ENCODE measurements at regions not wholly inside any gene's neighbourhood (a gene's known extent, or its start where the extent isn't known, plus 50 kb on each side); places are given as distances from the start of the nearest gene placed in this dataset.

- H4K91ac ChIP-seq (ENCODE audit: low read depth, low read length, poor library complexity), result no peak overlapping the region
- no peak overlapping the region for H3K9ac ChIP-seq (ENCODE audit: low read depth, low read length, poor library complexity)
- H2BK120ac ChIP-seq (ENCODE audit: low read depth, low read length), result no peak overlapping the region
- no peak overlapping the region for H3K4ac ChIP-seq (ENCODE audit: low read length)
- no peaks in the 10 kb centered on the region for H3K36me3 ChIP-seq (replicated peaks in 1 of 2; ENCODE audit: control insufficient read depth in 2 of 2, insufficient read depth in 2 of 2, low read length in 2 of 2)
- WGBS, 2 donors (ENCODE audit: extremely low coverage in 2 of 2, insufficient read length in 2 of 2, insufficient replicate concordance in 1 of 2), result no CpG with 5 or more reads among the region's 7 CpGs
- DNase-seq (ENCODE audit: low spot score), result no peak
- H3K9me3 ChIP-seq (replicated peaks in 1 of 2; ENCODE audit: control insufficient read depth in 2 of 2, insufficient read depth in 1 of 2, low read depth in 1 of 2, low read length in 2 of 2), result peaks cover 0 to 4% of the 10 kb centered on the region in 2 donors
- H3K23ac ChIP-seq (ENCODE audit: low read depth, low read length, poor library complexity), result no peak overlapping the region
- H3K27ac ChIP-seq (replicated peaks; ENCODE audit: low read length), result no peak overlapping the region
- no peak overlapping the region for H4K8ac ChIP-seq (ENCODE audit: low read depth, low read length)
- H3K4me1 ChIP-seq (ENCODE audit: control insufficient read depth in 2 of 2, insufficient read depth in 1 of 2, low read depth in 1 of 2, low read length in 2 of 2), result peaks cover 0 to 3% of the 10 kb centered on the region in 2 donors
- H3K18ac ChIP-seq (ENCODE audit: low read length), result no peak overlapping the region
- no peak overlapping the region for H2AFZ ChIP-seq (ENCODE audit: low read length)
- no peak overlapping the region for H3K14ac ChIP-seq (ENCODE audit: low read length)
- no peaks in the 10 kb centered on the region for H3K27me3 ChIP-seq (ENCODE audit: control insufficient read depth in 3 of 3, insufficient read depth in 3 of 3, low read depth in 1 of 3, low read length in 3 of 3)
- no peak overlapping the region for H3K4me3 ChIP-seq (ENCODE audit: low read length in 2 of 2)
- no peak overlapping the region for H2BK12ac ChIP-seq (ENCODE audit: low read length)
- H3K4me2 ChIP-seq (ENCODE audit: insufficient read depth, low read length, poor library complexity, severe bottlenecking), result no peak overlapping the region
- H2BK15ac ChIP-seq (ENCODE audit: low read length), result no peak overlapping the region
- no peak overlapping the region for H2AK5ac ChIP-seq (ENCODE audit: low read depth, low read length)
- H2BK5ac ChIP-seq (ENCODE audit: low read length), result no peak overlapping the region
- H3K79me1 ChIP-seq (ENCODE audit: low read depth, low read length), result no peaks in the 10 kb centered on the region
These were observed 371.9 kb downstream of the BMPER start for GRCh38 chr7:34277016-34277802.

DNA sequence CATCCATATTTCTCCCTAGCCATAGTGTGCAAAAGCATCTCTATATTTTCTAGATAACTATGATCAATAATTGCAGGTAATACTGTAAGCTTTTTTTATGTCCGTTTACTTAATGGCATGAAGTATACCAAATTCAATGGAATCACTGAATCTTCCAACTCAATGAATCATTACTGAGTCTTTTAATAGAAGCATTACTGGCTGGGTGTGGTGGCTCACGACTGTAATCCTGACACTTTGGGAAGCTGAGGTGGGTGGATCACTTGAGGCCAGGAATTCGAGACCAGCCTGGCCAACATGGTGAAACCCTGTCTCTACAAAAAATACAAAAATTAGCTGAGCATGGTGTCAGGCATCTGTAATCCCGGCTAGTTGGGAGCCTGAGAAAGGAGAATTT, 372.5 kb downstream of the BMPER start:
- Histone ChIP-seq H2BK12ac (ENCODE audit: low read length) (no peak overlapping the region), H2AFZ (ENCODE audit: low read length) (no peak overlapping the region), H3K18ac (ENCODE audit: low read length) (no peak overlapping the region), H3K27me3 (ENCODE audit: control insufficient read depth in 3 of 3, insufficient read depth in 3 of 3, low read depth in 1 of 3, low read length in 3 of 3) (no peaks in the 10 kb centered on the region), H3K79me1 (ENCODE audit: low read depth, low read length) (no peaks in the 10 kb centered on the region), H3K4me3 (ENCODE audit: low read length in 2 of 2) (no peak overlapping the region), H3K4me2 (ENCODE audit: insufficient read depth, low read length, poor library complexity, severe bottlenecking) (no peak overlapping the region), H2AK5ac (ENCODE audit: low read depth, low read length) (no peak overlapping the region), H2BK120ac (ENCODE audit: low read depth, low read length) (no peak overlapping the region), H3K36me3 (replicated peaks in 1 of 2; ENCODE audit: control insufficient read depth in 2 of 2, insufficient read depth in 2 of 2, low read length in 2 of 2) (no peaks in the 10 kb centered on the region), H3K23ac (ENCODE audit: low read depth, low read length, poor library complexity) (no peak overlapping the region), H4K91ac (ENCODE audit: low read depth, low read length, poor library complexity) (no peak overlapping the region), H3K9ac (ENCODE audit: low read depth, low read length, poor library complexity) (no peak overlapping the region), H3K27ac (replicated peaks; ENCODE audit: low read length) (no peak overlapping the region), H3K4ac (ENCODE audit: low read length) (no peak overlapping the region), H3K9me3 (replicated peaks in 1 of 2; ENCODE audit: control insufficient read depth in 2 of 2, insufficient read depth in 1 of 2, low read depth in 1 of 2, low read length in 2 of 2) (peaks cover 0 to 4% of the 10 kb centered on the region in 2 donors), H3K14ac (ENCODE audit: low read length) (no peak overlapping the region), H2BK15ac (ENCODE audit: low read length) (no peak overlapping the region), H4K8ac (ENCODE audit: low read depth, low read length) (no peak overlapping the region), H2BK5ac (ENCODE audit: low read length) (no peak overlapping the region), H3K4me1 (ENCODE audit: control insufficient read depth in 2 of 2, insufficient read depth in 1 of 2, low read depth in 1 of 2, low read length in 2 of 2) (peaks cover 0 to 3% of the 10 kb centered on the region in 2 donors)
- WGBS, 2 donors (ENCODE audit: extremely low coverage in 2 of 2, insufficient read length in 2 of 2, insufficient replicate concordance in 1 of 2), result no CpG with 5 or more reads among the region's 4 CpGs
- DNase-seq (ENCODE audit: low spot score), result no peak

- no peak overlapping the region for H2AFZ ChIP-seq (ENCODE audit: low read length)
- no peak overlapping the region for H4K91ac ChIP-seq (ENCODE audit: low read depth, low read length, poor library complexity)
- H3K18ac ChIP-seq (ENCODE audit: low read length), result no peak overlapping the region
- H3K79me1 ChIP-seq (ENCODE audit: low read depth, low read length), result no peaks in the 10 kb centered on the region
- H2BK12ac ChIP-seq (ENCODE audit: low read length), result no peak overlapping the region
- H2BK5ac ChIP-seq (ENCODE audit: low read length), result no peak overlapping the region
- H3K23ac ChIP-seq (ENCODE audit: low read depth, low read length, poor library complexity), result no peak overlapping the region
- peaks cover 0 to 6% of the 10 kb centered on the region in 2 donors for H3K9me3 ChIP-seq (replicated peaks in 1 of 2; ENCODE audit: control insufficient read depth in 2 of 2, insufficient read depth in 1 of 2, low read depth in 1 of 2, low read length in 2 of 2)
- no peak overlapping the region for H4K8ac ChIP-seq (ENCODE audit: low read depth, low read length)
- H3K9ac ChIP-seq (ENCODE audit: low read depth, low read length, poor library complexity), result no peak overlapping the region
- no peak overlapping the region for H3K4me3 ChIP-seq (ENCODE audit: low read length in 2 of 2)
- H2BK120ac ChIP-seq (ENCODE audit: low read depth, low read length), result no peak overlapping the region
- DNase-seq (ENCODE audit: low spot score), result no peak
- no peak overlapping the region for H2AK5ac ChIP-seq (ENCODE audit: low read depth, low read length)
- no CpG with 5 or more reads among the region's 1 CpG for WGBS, 2 donors (ENCODE audit: extremely low coverage in 2 of 2, insufficient read length in 2 of 2, insufficient replicate concordance in 1 of 2)
- no peaks in the 10 kb centered on the region for H3K36me3 ChIP-seq (replicated peaks in 1 of 2; ENCODE audit: control insufficient read depth in 2 of 2, insufficient read depth in 2 of 2, low read length in 2 of 2)
- H3K4ac ChIP-seq (ENCODE audit: low read length), result no peak overlapping the region
- H2BK15ac ChIP-seq (ENCODE audit: low read length), result no peak overlapping the region
- no peak overlapping the region for H3K27ac ChIP-seq (replicated peaks; ENCODE audit: low read length)
- peaks cover 0 to 3% of the 10 kb centered on the region in 2 donors for H3K4me1 ChIP-seq (ENCODE audit: control insufficient read depth in 2 of 2, insufficient read depth in 1 of 2, low read depth in 1 of 2, low read length in 2 of 2)
- H3K14ac ChIP-seq (ENCODE audit: low read length), result no peak overlapping the region
- H3K4me2 ChIP-seq (ENCODE audit: insufficient read depth, low read length, poor library complexity, severe bottlenecking), result no peak overlapping the region
- no peaks in the 10 kb centered on the region for H3K27me3 ChIP-seq (ENCODE audit: control insufficient read depth in 3 of 3, insufficient read depth in 3 of 3, low read depth in 1 of 3, low read length in 3 of 3)
These were observed 375.9 kb downstream of the BMPER start for GRCh38 chr7:34281260-34281659.

DNA sequence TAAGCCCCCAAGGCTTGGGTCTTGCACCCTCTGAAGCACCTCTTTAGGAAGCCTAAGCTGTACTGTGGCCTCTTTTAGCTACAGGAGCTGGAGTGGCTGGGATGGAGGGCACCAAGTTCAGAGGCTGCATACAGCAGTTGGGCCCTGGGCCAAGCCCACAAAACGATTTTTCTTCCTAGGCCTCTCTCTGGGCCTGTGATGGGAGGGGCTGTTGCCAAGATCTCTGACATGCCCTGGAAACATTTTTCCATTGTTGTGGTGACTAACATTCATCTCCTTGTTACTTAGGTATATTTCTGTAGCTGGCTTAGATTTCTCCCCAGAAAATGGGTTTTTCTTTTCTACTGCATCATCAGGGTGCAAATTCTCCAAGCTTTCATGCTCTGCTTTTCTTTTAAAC, 375.7 kb upstream of the NPSR1 start:
- H2BK120ac ChIP-seq (ENCODE audit: low read depth, low read length), result no peak overlapping the region
- no peaks in the 10 kb centered on the region for H3K79me1 ChIP-seq (ENCODE audit: low read depth, low read length)
- H3K4me1 ChIP-seq (ENCODE audit: control insufficient read depth in 2 of 2, insufficient read depth in 1 of 2, low read depth in 1 of 2, low read length in 2 of 2), result no peaks in the 10 kb centered on the region
- peaks cover 0 to 6% of the 10 kb centered on the region in 2 donors for H3K9me3 ChIP-seq (replicated peaks in 1 of 2; ENCODE audit: control insufficient read depth in 2 of 2, insufficient read depth in 1 of 2, low read depth in 1 of 2, low read length in 2 of 2)
- no peak overlapping the region for H2BK5ac ChIP-seq (ENCODE audit: low read length)
- no peak overlapping the region for H3K4me3 ChIP-seq (ENCODE audit: low read length in 2 of 2)
- H3K36me3 ChIP-seq (replicated peaks in 1 of 2; ENCODE audit: control insufficient read depth in 2 of 2, insufficient read depth in 2 of 2, low read length in 2 of 2), result no peaks in the 10 kb centered on the region
- no peak overlapping the region for H3K18ac ChIP-seq (ENCODE audit: low read length)
- H2AK5ac ChIP-seq (ENCODE audit: low read depth, low read length), result no peak overlapping the region
- H2BK12ac ChIP-seq (ENCODE audit: low read length), result no peak overlapping the region
- no peak overlapping the region for H3K4me2 ChIP-seq (ENCODE audit: insufficient read depth, low read length, poor library complexity, severe bottlenecking)
- H2AFZ ChIP-seq (ENCODE audit: low read length), result no peak overlapping the region
- no peak overlapping the region for H3K23ac ChIP-seq (ENCODE audit: low read depth, low read length, poor library complexity)
- DNase-seq (ENCODE audit: low spot score), result no peak
- no CpG with 5 or more reads among the region's 1 CpG for WGBS, 2 donors (ENCODE audit: extremely low coverage in 2 of 2, insufficient read length in 2 of 2, insufficient replicate concordance in 1 of 2)
- H3K27ac ChIP-seq (replicated peaks; ENCODE audit: low read length), result no peak overlapping the region
- H3K14ac ChIP-seq (ENCODE audit: low read length), result no peak overlapping the region
- no peak overlapping the region for H2BK15ac ChIP-seq (ENCODE audit: low read length)
- no peaks in the 10 kb centered on the region for H3K27me3 ChIP-seq (ENCODE audit: control insufficient read depth in 3 of 3, insufficient read depth in 3 of 3, low read depth in 1 of 3, low read length in 3 of 3)
- no peak overlapping the region for H3K9ac ChIP-seq (ENCODE audit: low read depth, low read length, poor library complexity)
- no peak overlapping the region for H4K8ac ChIP-seq (ENCODE audit: low read depth, low read length)
- H3K4ac ChIP-seq (ENCODE audit: low read length), result no peak overlapping the region
- no peak overlapping the region for H4K91ac ChIP-seq (ENCODE audit: low read depth, low read length, poor library complexity)
